ENCODE measurements at regions not wholly inside any gene's neighbourhood (a gene's known extent, or its start where the extent isn't known, plus 50 kb on each side); places are given as distances from the start of the nearest gene placed in this dataset.

DNA sequence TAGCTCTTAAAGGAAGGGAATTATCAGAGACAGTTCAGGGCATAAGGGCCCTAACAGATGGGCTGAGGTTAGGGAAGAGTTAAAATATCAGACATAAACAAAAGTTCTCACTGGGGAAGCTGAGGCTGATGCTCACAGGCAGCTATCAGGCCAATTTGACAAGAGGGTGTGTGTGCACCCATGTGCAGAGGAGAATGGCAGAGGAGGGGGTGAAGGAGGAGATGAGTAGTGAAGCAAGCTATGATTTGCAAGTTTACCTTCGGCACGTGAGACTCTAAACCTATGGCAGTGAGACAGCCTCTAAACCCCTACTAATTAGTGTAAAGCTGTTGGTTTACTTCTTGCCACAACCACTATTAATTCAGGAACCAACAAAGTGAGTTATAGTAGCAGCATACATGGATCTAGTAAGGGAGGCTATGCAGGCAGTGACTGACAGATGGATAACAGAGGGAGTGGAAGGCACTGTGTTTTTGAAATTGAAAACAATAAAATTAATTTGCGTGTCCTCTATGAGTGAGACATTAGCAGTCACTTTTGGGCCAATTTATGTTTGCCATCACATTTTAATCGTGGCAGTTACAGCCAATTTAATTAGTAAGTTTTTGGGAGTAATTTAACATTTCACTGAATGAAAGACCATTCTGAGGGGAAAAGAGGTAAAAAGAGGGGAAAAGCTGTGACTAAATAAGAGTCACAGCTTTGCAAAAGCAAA lies 99.6 kb upstream of the HTR2A start:
- no peak overlapping the region for H3K4me3 ChIP-seq (ENCODE audit: low read depth, low read length)
- DNase-seq (ENCODE audit: low read depth) = no peak

DNA sequence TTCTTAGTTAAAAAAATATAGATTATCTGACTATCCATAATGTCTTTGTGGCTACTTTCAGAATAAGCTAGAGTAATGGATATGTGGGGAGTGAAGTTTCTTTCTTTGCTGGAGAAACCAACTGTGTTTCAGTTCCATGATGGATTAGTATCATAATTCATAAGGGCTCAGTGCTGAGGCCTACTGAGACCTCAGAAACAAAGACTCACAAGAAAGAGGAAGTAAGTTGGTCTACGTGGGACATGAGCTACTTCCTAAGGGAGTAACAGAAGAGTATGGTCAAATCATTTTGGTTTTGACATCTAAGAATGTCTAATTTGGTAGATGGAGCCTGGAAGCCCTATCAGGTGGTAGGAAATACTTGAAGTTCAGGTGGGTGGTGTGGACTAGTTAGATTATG lies 99.0 kb upstream of the HTR2A start:
- peak; percentile 63 for DNase-seq (ENCODE audit: low read depth)
- TF ChIP-seq MYC (IDR thresholded peaks at IDR 0.05; ENCODE audit: low read depth, low read length) (no peak), POLR2A (IDR thresholded peaks at IDR 0.05; ENCODE audit: extremely low read depth, insufficient read length) (no peak)
- TF ChIP-seq, protein P1, sequence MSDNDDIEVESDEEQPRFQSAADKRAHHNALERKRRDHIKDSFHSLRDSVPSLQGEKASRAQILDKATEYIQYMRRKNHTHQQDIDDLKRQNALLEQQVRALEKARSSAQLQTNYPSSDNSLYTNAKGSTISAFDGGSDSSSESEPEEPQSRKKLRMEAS (IDR thresholded peaks at IDR 0.05; ENCODE audit: low read depth, low read length) = no peak
- TF ChIP-seq, protein P2, sequence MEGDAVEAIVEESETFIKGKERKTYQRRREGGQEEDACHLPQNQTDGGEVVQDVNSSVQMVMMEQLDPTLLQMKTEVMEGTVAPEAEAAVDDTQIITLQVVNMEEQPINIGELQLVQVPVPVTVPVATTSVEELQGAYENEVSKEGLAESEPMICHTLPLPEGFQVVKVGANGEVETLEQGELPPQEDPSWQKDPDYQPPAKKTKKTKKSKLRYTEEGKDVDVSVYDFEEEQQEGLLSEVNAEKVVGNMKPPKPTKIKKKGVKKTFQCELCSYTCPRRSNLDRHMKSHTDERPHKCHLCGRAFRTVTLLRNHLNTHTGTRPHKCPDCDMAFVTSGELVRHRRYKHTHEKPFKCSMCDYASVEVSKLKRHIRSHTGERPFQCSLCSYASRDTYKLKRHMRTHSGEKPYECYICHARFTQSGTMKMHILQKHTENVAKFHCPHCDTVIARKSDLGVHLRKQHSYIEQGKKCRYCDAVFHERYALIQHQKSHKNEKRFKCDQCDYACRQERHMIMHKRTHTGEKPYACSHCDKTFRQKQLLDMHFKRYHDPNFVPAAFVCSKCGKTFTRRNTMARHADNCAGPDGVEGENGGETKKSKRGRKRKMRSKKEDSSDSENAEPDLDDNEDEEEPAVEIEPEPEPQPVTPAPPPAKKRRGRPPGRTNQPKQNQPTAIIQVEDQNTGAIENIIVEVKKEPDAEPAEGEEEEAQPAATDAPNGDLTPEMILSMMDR (IDR thresholded peaks at IDR 0.05; ENCODE audit: low read depth, low read length) = no peak
- no peak overlapping the region for H3K4me3 ChIP-seq (ENCODE audit: low read depth, low read length)

More for the DNA sequence above, 99.6 kb upstream of the HTR2A start:
- TF ChIP-seq POLR2A (IDR thresholded peaks at IDR 0.05; ENCODE audit: extremely low read depth, insufficient read length) (no peak), MYC (IDR thresholded peaks at IDR 0.05; ENCODE audit: low read depth, low read length) (no peak)
- TF ChIP-seq, protein P2 (IDR thresholded peaks at IDR 0.05; ENCODE audit: low read depth, low read length) = no peak
- TF ChIP-seq, protein P1 (IDR thresholded peaks at IDR 0.05; ENCODE audit: low read depth, low read length) = no peak

DNA sequence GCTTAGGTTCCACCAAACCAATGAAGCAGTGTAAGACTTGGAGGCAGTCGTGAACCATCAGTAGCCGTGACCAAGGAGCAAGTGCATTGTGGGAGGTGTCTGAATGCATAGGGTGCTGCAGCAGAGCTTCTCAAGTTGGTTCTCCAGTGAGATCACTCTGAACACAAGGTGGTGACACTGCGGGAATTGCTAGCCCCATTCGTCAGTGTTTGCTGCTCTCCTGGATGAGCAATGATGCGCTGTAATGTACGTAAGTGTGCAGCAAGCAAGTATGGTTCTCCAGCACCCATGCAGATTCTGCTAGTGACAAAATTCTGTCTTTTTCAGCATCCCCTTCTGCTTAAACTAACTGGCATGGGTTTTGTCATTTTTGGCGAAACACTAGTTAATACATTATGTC lies 97.6 kb upstream of the HTR2A start:
- TF ChIP-seq, protein P1 (IDR thresholded peaks at IDR 0.05; ENCODE audit: low read depth, low read length) = no peak
- TF ChIP-seq POLR2A (IDR thresholded peaks at IDR 0.05; ENCODE audit: extremely low read depth, insufficient read length) (no peak), MYC (IDR thresholded peaks at IDR 0.05; ENCODE audit: low read depth, low read length) (no peak)
- TF ChIP-seq, protein P2 (IDR thresholded peaks at IDR 0.05; ENCODE audit: low read depth, low read length) = no peak
- DNase-seq (ENCODE audit: low read depth) = no peak
- H3K4me3 ChIP-seq (ENCODE audit: low read depth, low read length) = no peak overlapping the region

DNA sequence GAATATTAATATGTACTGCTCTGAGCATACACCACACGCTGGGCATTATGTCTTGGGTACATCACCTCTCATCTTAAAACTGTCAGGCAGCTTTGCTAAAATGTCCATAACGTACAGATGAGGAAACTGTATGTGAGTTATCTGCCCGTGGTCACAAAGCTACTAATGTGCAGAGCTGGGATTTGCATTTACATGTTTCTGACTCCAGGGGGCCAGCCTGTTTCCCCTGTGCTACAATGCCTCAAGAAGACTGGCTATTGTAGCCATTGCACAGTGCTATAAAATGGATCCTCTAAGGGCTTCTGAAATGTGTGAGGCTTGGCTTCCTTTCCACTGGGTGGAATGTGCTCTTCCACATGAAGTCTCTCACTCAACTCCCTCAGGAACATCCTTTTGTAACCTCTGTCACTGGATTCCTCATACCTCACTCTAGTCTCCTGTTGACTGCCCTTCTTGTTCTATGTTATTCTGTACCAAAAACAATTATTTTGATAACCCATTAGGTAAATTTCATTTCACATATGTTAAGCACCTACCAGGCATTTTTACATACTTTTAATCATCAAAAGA lies 95.6 kb upstream of the HTR2A start:
- peak; percentile 42 for DNase-seq (ENCODE audit: low read depth)
- H3K4me3 ChIP-seq (ENCODE audit: low read depth, low read length) = no peak overlapping the region
- no peak for TF ChIP-seq POLR2A (IDR thresholded peaks at IDR 0.05; ENCODE audit: extremely low read depth, insufficient read length)
- TF ChIP-seq, protein P2 (IDR thresholded peaks at IDR 0.05; ENCODE audit: low read depth, low read length) = peak; percentile 45

DNA sequence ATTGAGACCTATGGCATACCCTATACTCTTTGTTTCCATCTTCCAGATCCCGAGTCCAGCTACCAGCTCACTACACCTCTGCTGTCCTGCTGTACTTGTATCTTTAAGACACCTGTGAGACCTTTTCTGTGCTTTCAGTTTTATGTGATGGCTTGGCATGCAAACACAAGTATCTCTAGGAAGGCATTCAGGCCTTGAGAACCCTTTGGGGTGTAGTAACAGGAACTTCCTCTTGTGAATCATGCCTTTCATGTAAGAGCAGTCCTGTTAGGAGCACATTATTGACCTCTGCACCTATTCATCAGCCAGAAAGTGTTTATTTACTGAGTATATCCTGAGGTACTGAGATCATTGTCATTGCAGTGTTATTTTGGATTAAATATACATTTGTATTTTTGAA lies 87.0 kb upstream of the HTR2A start:
- TF ChIP-seq MYC (IDR thresholded peaks at IDR 0.05; ENCODE audit: low read depth, low read length) (no peak), POLR2A (IDR thresholded peaks at IDR 0.05; ENCODE audit: extremely low read depth, insufficient read length) (no peak)
- TF ChIP-seq, protein P2 (IDR thresholded peaks at IDR 0.05; ENCODE audit: low read depth, low read length) = no peak
- DNase-seq (ENCODE audit: low read depth) = peak; percentile 43
- no peak overlapping the region for H3K4me3 ChIP-seq (ENCODE audit: low read depth, low read length)

All from NB4 (cell line).